NCI-H1694 (cell line): ENCODE measurements at regions not wholly inside any gene's neighbourhood (a gene's known extent, or its start where the extent isn't known, plus 50 kb on each side); places are given as distances from the start of the nearest gene placed in this dataset.
"Not testable (repeated sequence)": the region's sequence is repeated elsewhere in the genome, so short reads cannot be mapped to it uniquely, and the experiment has no call there.

Source experiments
- DNase-seq: peaks from one replicate; lab custom pipeline; 2025; lab: John Stamatoyannopoulos, UW

DNA sequence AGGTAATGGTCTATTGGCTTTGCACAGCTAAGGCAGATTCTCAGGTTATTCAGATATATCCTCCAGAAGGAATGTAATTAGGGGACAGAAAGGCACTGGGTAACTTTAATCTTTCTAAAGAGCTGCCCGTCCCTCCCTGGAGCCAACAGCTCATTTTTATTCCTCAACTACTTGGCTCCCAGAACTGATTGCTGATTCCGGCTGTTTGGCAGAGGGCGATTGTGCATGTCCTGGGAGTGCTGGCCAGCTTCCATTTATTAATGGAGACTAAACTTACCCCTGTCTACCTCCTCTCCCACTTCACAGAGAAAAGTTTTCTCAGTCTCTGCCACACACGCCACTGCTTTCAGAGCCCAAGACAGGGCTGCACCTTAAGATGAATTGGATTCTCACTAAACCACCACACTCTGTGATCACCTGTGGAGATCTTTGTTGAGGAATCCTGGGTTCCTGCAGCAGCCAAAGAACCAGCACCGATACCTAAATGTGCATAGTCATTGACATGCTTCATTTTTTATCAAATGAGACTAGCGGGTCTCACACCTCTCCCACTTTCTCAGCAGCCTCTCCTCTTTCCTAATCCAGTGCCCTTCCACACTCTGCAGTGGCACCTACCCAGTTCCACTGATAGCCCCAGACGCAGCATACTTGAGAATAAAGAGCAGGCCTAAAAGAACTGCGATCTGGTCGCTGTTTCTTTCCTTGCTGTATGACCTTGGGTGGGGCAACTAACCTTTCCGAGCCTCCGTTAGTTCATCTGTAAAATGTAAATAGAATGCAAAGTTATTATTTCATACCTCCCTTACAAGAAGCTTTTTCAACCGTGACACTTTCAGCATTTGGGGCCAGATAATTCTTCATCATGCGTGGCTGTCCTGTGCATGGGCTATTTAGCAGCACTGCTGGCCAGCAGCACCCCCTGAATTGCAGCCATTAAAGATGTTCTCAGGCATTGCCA is 648.7 kb downstream of the UQCRFS1 start:
- DNase-seq, result no peak

- no peak for DNase-seq
Measured at GRCh38 chr19:28560786-28561185, 652.2 kb downstream of the UQCRFS1 start.

- DNase-seq, result no peak
Measured at GRCh38 chr19:28558783-28559182, 654.2 kb downstream of the UQCRFS1 start.

DNA sequence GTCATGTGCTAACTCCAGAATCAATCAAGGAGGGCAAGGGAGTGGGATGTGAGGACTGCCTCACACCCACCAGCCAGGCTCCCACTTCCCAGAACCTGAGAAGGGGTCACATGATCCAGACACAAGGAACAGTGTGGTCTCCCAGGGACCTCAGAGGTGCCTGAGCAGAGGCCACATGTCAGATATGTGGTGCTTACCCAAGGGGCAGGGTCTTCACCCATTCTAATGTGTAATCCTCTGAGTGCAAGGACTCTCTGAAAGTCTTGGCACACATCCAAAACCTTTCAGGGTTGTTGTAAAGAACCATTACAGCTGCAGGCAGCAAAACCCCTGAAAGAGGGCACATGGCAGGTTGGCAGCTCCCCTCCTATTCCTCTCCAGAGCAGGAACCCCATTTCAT is 656.6 kb downstream of the UQCRFS1 start:
- DNase-seq, result no peak

GRCh38 chr19:28555317-28555716 is 657.6 kb downstream of the UQCRFS1 start:
- DNase-seq, result no peak

- DNase-seq, result no peak
Measured at GRCh38 chr19:28554321-28555091, 658.4 kb downstream of the UQCRFS1 start.

DNA sequence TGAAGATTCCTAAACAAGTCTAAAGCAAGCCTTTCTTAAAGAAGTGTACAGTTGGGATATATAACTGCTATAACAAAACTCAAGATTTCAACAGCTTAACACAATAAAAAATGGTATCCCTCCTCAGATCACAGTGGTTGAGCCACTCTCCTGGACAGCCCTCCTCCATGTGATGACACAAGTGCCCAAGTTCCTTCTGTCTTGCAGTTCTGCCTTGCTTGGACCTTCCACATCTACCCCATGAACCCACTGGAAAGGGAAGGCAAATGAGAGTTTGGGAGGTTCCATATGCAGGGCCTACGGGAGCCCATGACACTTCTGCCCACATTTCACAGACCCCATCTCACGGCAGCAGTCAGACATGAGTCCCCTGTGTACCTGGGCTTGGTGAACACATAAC is 659.2 kb downstream of the UQCRFS1 start:
- no peak for DNase-seq

DNA sequence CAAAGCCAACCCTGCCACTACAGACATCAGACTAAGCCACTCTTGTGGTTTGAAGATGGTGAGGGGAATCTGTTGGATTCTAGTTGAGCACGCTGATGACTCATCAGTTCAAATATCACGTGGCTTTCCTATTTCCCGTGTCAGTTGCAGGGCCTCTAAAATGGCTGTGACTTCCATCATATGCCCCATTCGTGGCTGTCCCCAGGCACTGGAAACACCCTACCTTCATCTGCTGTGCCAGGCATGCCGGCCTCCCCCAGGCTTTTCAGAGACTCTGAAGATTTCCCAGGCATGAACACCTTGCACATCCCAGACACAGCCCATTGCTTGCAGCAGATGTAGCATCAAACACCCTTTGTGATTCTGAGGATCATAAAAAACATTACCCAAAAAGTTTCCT is 659.9 kb downstream of the UQCRFS1 start:
- DNase-seq, result no peak

- DNase-seq, result no peak
Measured at GRCh38 chr19:28549680-28550277, 663.2 kb downstream of the UQCRFS1 start.

DNA sequence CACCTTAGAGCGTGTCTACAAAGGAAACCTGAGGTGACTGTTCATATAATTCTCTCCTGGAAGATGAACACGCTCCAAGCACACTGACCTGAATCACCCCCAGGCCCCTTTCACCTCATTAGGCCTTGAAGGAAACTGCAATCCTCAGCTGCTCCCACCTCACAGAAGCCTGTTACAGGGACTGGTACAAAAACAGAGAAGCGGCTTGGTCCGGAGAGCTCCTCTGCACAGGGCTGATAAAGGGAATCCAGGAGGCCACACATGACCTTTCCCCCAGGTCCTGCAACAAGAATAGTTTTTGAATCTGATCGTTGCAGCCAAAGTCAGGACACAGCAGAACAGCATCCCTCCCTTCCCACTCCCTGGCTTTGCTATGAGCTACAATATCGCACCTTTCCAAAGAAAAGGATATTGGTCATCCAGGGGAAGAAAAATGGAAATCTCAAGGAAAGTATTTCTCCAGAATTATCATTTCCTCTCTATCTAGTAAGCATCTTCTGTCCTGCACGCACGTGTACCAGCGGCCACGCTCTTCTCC is 666.7 kb downstream of the UQCRFS1 start:
- no peak for DNase-seq

- not testable (repeated sequence) for DNase-seq
Measured at GRCh38 chr19:28545397-28545796, 667.6 kb downstream of the UQCRFS1 start.

GRCh38 chr19:28544451-28545261 is 668.3 kb downstream of the UQCRFS1 start:
- DNase-seq, result no peak

GRCh38 chr19:28543244-28543776 is 669.6 kb downstream of the UQCRFS1 start:
- no peak for DNase-seq

GRCh38 chr19:28542394-28543243 is 670.3 kb downstream of the UQCRFS1 start:
- DNase-seq, result no peak

- no peak for DNase-seq
Measured at GRCh38 chr19:28541602-28542393, 671.2 kb downstream of the UQCRFS1 start.

- DNase-seq, result no peak
Measured at GRCh38 chr19:28541029-28541428, 671.9 kb downstream of the UQCRFS1 start.

DNA sequence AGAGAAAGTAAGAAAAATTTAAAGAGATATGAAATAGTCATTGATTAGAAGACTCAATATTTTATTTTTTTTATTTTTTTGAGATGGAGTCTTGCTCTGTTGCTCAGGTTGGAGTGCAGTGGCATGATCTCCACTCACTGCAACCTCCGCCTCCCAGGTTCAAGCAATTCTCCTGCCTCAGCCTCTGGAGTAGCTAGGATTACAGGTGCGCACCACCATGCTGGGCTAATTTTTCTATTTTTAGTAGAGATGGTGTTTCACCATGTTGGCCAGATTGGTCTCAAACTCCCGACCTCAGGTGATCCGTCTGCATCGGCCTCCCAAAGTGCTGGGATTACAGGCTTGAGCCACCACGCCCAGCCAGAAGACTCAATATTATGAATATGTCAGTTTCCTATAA is 672.6 kb downstream of the UQCRFS1 start:
- DNase-seq, result not testable (repeated sequence)

- DNase-seq, result no peak
Measured at GRCh38 chr19:28539759-28540158, 673.2 kb downstream of the UQCRFS1 start.

DNA sequence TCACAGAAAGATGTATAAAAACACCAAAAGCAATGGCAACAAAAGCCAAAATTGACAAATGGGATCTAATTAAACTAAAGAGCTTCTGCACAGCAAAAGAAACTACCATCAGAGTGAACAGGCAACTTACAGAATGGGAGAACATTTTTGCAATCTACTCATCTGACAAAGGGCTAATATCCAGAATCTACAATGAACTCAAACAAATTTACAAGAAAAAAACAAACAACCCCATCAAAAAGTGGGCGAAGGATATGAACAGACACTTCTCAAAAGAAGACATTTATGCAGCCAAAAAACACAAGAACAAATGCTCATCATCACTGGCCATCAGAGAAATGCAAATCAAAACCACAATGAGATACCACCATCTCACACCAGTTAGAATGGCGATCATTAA is 674.4 kb downstream of the UQCRFS1 start:
- DNase-seq, result not testable (repeated sequence)
